ENCODE measurements at regions not wholly inside any gene's neighbourhood (a gene's known extent, or its start where the extent isn't known, plus 50 kb on each side); places are given as distances from the start of the nearest gene placed in this dataset.

GRCh38 chr19:32168111-32168510, 177.3 kb upstream of the ZNF507 start:
- no peak for DNase-seq (ENCODE audit: low spot score)

- no peak for DNase-seq (ENCODE audit: low spot score)
These were observed 176.8 kb upstream of the ZNF507 start for GRCh38 chr19:32168606-32169005.

- no peak for DNase-seq (ENCODE audit: low spot score)
These were observed 173.7 kb upstream of the ZNF507 start for GRCh38 chr19:32171719-32172151.

- DNase-seq (ENCODE audit: low spot score) = no peak
These were observed 172.7 kb upstream of the ZNF507 start for GRCh38 chr19:32172566-32173160.

GRCh38 chr19:32173836-32174235, 171.6 kb upstream of the ZNF507 start:
- no peak for DNase-seq (ENCODE audit: low spot score)

GRCh38 chr19:32174386-32175113, 170.9 kb upstream of the ZNF507 start:
- no peak for DNase-seq (ENCODE audit: low spot score)

- DNase-seq (ENCODE audit: low spot score) = no peak
These were observed 168.8 kb upstream of the ZNF507 start for GRCh38 chr19:32176591-32176990.

- DNase-seq (ENCODE audit: low spot score) = no peak
These were observed 167.7 kb upstream of the ZNF507 start for GRCh38 chr19:32177686-32178085.

- DNase-seq (ENCODE audit: low spot score) = no peak
These were observed 167.0 kb upstream of the ZNF507 start for GRCh38 chr19:32178401-32178800.

GRCh38 chr19:32178956-32179355, 166.5 kb upstream of the ZNF507 start:
- DNase-seq (ENCODE audit: low spot score) = no peak

- DNase-seq (ENCODE audit: low spot score) = no peak
These were observed 164.0 kb upstream of the ZNF507 start for GRCh38 chr19:32181216-32181920.

GRCh38 chr19:32186542-32187330, 158.7 kb upstream of the ZNF507 start:
- no peak for DNase-seq (ENCODE audit: low spot score)

GRCh38 chr19:32188921-32189320, 156.5 kb upstream of the ZNF507 start:
- DNase-seq (ENCODE audit: low spot score) = no peak

GRCh38 chr19:32189956-32190706, 155.3 kb upstream of the ZNF507 start:
- no peak for DNase-seq (ENCODE audit: low spot score)

GRCh38 chr19:32191921-32192320, 153.5 kb upstream of the ZNF507 start:
- DNase-seq (ENCODE audit: low spot score) = no peak

GRCh38 chr19:32195706-32196610, 149.5 kb upstream of the ZNF507 start:
- no peak for DNase-seq (ENCODE audit: low spot score)

- DNase-seq (ENCODE audit: low spot score) = no peak
These were observed 148.6 kb upstream of the ZNF507 start for GRCh38 chr19:32196690-32197420.

GRCh38 chr19:32197896-32198882, 147.2 kb upstream of the ZNF507 start:
- no peak for DNase-seq (ENCODE audit: low spot score)
